T-cell (primary cell): ENCODE measurements at regions not wholly inside any gene's neighbourhood (a gene's known extent, or its start where the extent isn't known, plus 50 kb on each side); places are given as distances from the start of the nearest gene placed in this dataset.

ENCODE experiments used
- ATAC-seq, 4 experiments: fragments of 200-7000 bp in 3 of 4; fragments of 150-1000 bp in 1 of 4; cut with Tn5 transposase; replicated peaks in 1 of 4; 1 replicate in 3 of 4; 2 replicates in 1 of 4; pipeline ENCODE4 v1.10.0; 2021; ENCODE audit warnings: moderate library complexity in 3 of 4, mild to moderate bottlenecking in 2 of 4, moderate number of reproducible peaks in 1 of 4
- CTCF ChIA-PET, 2 donors: fragments of 300-600 bp; sonication (Branson Sonifier 250); formaldehyde crosslinking; loops; one replicate each; lab custom pipeline; 2022; ENCODE audit warnings: antibody characterized with exemption in 2 of 2; lab: Charles Lee
- POLR2A ChIA-PET, 2 donors: fragments of 300-600 bp; sonication (Branson Sonifier 250); formaldehyde crosslinking; loops; one replicate each; lab custom pipeline; 2022; ENCODE audit warnings: antibody characterized with exemption in 2 of 2; lab: Charles Lee
- DNase-seq, 35 experiments: peaks; one replicate each; pipeline versions ENCODE4 v3.0.0 to v3.0.0-alpha.2; 2013 to 2023
- H3K27ac ChIP-seq: one replicate; pipeline ENCODE4 v1.5.1; 2013; ENCODE audit warnings: low read length
- H3K27me3 ChIP-seq, 2 experiments: replicated peaks in 1 of 2; 1 replicate in 1 of 2; 2 replicates in 1 of 2; pipeline versions ENCODE4 v1.6.1 to v1.7.0; 2013; ENCODE audit warnings: low read length in 1 of 2, mixed read lengths in 1 of 2; ENCODE audit not compliant: control insufficient read depth in 2 of 2, insufficient read depth in 2 of 2; ENCODE audit errors: extremely low read depth in 1 of 2
- H3K36me3 ChIP-seq, 2 donors: 1 replicate in 1 of 2; 2 replicates in 1 of 2; pipeline versions ENCODE4 v1.6.1 to v1.7.0; 2013; ENCODE audit warnings: low read length in 1 of 2; ENCODE audit not compliant: control insufficient read depth in 2 of 2, insufficient read depth in 1 of 2; ENCODE audit errors: extremely low read depth in 1 of 2
- H3K4me1 ChIP-seq, 2 experiments: 1 replicate in 1 of 2; 2 replicates in 1 of 2; pipeline versions ENCODE4 v1.6.1 to v1.7.0; 2013; ENCODE audit warnings: low read length in 2 of 2, mixed read lengths in 1 of 2; ENCODE audit not compliant: insufficient read depth in 2 of 2, control insufficient read depth in 1 of 2; ENCODE audit errors: extremely low read depth in 1 of 2
- H3K4me3 ChIP-seq, 2 donors: 1 replicate in 1 of 2; 2 replicates in 1 of 2; pipeline versions ENCODE4 v1.5.1 to v1.7.0; 2013; ENCODE audit warnings: mild to moderate bottlenecking in 2 of 2, low read length in 1 of 2, moderate library complexity in 1 of 2; ENCODE audit not compliant: control insufficient read depth in 1 of 2; ENCODE audit errors: extremely low read depth in 1 of 2
- H3K9me3 ChIP-seq: 2 replicates; pipeline ENCODE4 v1.7.0; 2013
- H3K27ac Mint-ChIP-seq, 2 donors: one replicate each; pipeline ENCODE4 v1.8.0; 2020 to 2021; ENCODE audit warnings: mild to moderate bottlenecking in 2 of 2, mixed read lengths in 2 of 2
- H3K27me3 Mint-ChIP-seq, 2 donors: one replicate each; pipeline ENCODE4 v1.8.0; 2021 to 2022; ENCODE audit warnings: mixed read lengths in 2 of 2
- H3K36me3 Mint-ChIP-seq: one replicate; pipeline ENCODE4 v1.8.0; 2021; ENCODE audit warnings: mixed read lengths
- H3K4me1 Mint-ChIP-seq, 3 donors: one replicate each; pipeline ENCODE4 v1.8.0; 2020 to 2022; ENCODE audit warnings: mixed read lengths in 3 of 3, mild to moderate bottlenecking in 1 of 3
- H3K4me3 Mint-ChIP-seq, 3 donors: one replicate each; pipeline ENCODE4 v1.8.0; 2020 to 2022; ENCODE audit warnings: mild to moderate bottlenecking in 3 of 3, mixed read lengths in 3 of 3, moderate library complexity in 3 of 3
- H3K9me3 Mint-ChIP-seq, 3 donors: one replicate each; pipeline ENCODE4 v1.8.0; 2020 to 2022; ENCODE audit warnings: mixed read lengths in 3 of 3
- WGBS: methylation state at CpG from one replicate; pipeline ENCODE4 v1.1.5; 2013; ENCODE audit warnings: missing lambda C conversion rate; ENCODE audit not compliant: insufficient coverage; 5-methylcytosine and 5-hydroxymethylcytosine counted together

DNA sequence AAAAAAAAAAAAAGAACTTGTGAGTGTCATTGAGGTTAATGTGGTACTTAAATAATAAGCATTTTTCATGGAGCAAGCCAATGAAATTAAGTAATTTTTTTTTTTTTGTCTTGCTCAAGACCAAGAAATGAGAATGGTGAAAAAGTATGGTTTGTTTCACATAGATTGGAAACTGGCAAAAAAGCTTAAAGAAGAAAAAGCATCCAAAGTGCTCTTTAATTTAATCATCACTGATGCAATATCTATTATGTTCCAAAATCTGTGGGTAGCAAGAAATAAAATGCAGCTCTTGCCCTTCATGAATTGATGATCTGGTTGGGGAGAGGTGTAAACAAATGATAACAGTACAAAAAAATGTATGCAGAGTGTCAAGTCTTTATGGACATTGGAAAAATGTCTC, 980.6 kb downstream of the REEP3 start:
- H3K27ac ChIP-seq = no peak overlapping the region
- no peaks in the 10 kb centered on the region for H3K27me3 ChIP-seq
- H3K4me3 ChIP-seq = no peak overlapping the region
- Mint-ChIP-seq H3K4me3 (no peak overlapping the region), H3K4me1 (no peaks in the 10 kb centered on the region), H3K9me3 (peaks cover 0 to 14% (median 8%) of the 10 kb centered on the region in 3 donors), H3K27ac (no peak overlapping the region), H3K36me3 (no peaks in the 10 kb centered on the region), H3K27me3 (no peaks in the 10 kb centered on the region)
- CTCF ChIA-PET = no interaction called here
- no peaks in the 10 kb centered on the region for H3K4me1 ChIP-seq
- ATAC-seq (no peak), DNase-seq (no peak)
- H3K9me3 ChIP-seq = no peaks in the 10 kb centered on the region
- no peaks in the 10 kb centered on the region for H3K36me3 ChIP-seq
- POLR2A ChIA-PET = no interaction called here

DNA sequence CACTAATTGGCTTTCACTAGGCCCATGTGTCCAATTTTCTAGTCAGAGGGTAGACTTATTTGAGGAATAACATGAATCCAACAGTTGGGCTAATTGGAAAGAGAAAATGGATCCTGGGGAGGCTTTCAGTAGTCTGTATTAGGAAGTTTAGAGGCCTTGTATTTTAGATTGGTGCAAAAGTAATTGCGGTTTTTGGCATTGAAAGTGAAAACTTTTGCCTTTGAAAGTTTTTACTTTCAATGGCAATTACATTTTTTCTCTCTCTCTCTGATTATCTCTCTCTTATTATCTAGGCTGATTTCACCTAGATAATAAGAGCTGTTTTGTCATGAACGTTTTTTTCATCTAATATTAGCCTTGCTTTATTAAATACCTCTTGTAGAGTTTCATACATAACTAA, 981.7 kb downstream of the REEP3 start:
- CTCF ChIA-PET = no interaction called here
- Mint-ChIP-seq H3K27me3 (no peaks in the 10 kb centered on the region), H3K27ac (no peak overlapping the region), H3K4me1 (no peaks in the 10 kb centered on the region), H3K36me3 (no peaks in the 10 kb centered on the region), H3K9me3 (peaks cover 0 to 10% (median 9%) of the 10 kb centered on the region in 3 donors), H3K4me3 (no peak overlapping the region)
- no peaks in the 10 kb centered on the region for H3K4me1 ChIP-seq
- no peak overlapping the region for H3K4me3 ChIP-seq
- no peak for DNase-seq
- no peaks in the 10 kb centered on the region for H3K9me3 ChIP-seq
- POLR2A ChIA-PET = no interaction called here
- no peak for ATAC-seq
- H3K27ac ChIP-seq = no peak overlapping the region
- no peaks in the 10 kb centered on the region for H3K36me3 ChIP-seq
- no CpG with 5 or more reads among the region's 2 CpGs for WGBS
- no peaks in the 10 kb centered on the region for H3K27me3 ChIP-seq

DNA sequence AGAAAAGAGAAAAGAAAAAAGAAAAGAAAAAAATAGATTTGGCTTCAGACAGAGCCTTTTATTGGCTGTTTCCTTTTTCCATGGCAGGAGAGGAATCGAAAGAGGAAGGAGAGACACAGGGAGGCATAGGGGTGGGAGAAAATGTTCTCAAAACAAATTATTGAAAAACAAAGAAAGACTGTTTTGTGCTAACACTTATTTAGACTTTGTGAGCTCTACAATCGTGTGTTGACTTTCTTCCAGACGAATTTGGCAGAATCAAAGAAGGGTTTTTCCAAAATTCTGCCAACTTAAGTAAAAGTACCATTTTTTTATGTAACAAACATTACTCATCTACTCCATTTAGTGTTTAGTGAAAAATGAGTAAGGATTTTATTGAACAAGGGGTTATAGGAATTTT, 982.2 kb downstream of the REEP3 start:
- no peak overlapping the region for H3K27ac ChIP-seq
- ChIA-PET POLR2A (no interaction called here), CTCF (no interaction called here)
- H3K9me3 Mint-ChIP-seq = peaks cover 0 to 10% (median 9%) of the 10 kb centered on the region in 3 donors
- H3K27me3 Mint-ChIP-seq = no peaks in the 10 kb centered on the region
- 80% methylated on average over 1 of the region's 3 CpGs for WGBS
- no peak for DNase-seq
- H3K27ac Mint-ChIP-seq = no peak overlapping the region
- ATAC-seq = no peak
- H3K4me3 Mint-ChIP-seq = no peak overlapping the region
- no peak overlapping the region for H3K4me3 ChIP-seq
- no peaks in the 10 kb centered on the region for H3K27me3 ChIP-seq
- H3K36me3 ChIP-seq = no peaks in the 10 kb centered on the region
- H3K4me1 Mint-ChIP-seq = no peaks in the 10 kb centered on the region
- H3K4me1 ChIP-seq = no peaks in the 10 kb centered on the region
- H3K36me3 Mint-ChIP-seq = no peaks in the 10 kb centered on the region
- no peaks in the 10 kb centered on the region for H3K9me3 ChIP-seq

DNA sequence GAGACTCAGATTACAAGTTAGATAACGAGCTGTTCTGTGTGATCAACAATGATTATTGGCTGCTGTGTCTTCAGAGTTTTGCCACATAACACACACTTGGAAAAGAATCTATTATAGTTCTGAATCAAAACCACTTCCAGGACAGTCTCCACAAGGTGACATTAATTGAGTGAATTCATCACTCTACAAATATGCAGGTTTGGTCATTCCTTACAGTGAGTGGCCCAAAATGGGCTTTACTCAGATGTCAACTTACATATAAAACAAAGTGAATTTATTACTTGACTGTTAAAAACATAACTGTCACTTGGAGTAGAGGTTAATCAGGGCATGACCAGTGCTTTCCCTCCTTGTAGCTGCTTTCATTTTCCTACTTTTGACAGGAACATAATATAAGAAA, 984.3 kb downstream of the REEP3 start:
- Mint-ChIP-seq H3K4me3 (no peak overlapping the region), H3K36me3 (no peaks in the 10 kb centered on the region), H3K9me3 (peaks cover 0 to 5% (median 4%) of the 10 kb centered on the region in 3 donors), H3K4me1 (no peaks in the 10 kb centered on the region), H3K27me3 (no peaks in the 10 kb centered on the region), H3K27ac (no peak overlapping the region)
- WGBS = no CpG with 5 or more reads among the region's 1 CpG
- POLR2A ChIA-PET = no interaction called here
- DNase-seq = no peak
- Histone ChIP-seq H3K9me3 (no peaks in the 10 kb centered on the region), H3K4me3 (no peak overlapping the region), H3K27me3 (no peaks in the 10 kb centered on the region), H3K27ac (no peak overlapping the region), H3K36me3 (no peaks in the 10 kb centered on the region), H3K4me1 (no peaks in the 10 kb centered on the region)
- no peak for ATAC-seq
- CTCF ChIA-PET = no interaction called here

DNA sequence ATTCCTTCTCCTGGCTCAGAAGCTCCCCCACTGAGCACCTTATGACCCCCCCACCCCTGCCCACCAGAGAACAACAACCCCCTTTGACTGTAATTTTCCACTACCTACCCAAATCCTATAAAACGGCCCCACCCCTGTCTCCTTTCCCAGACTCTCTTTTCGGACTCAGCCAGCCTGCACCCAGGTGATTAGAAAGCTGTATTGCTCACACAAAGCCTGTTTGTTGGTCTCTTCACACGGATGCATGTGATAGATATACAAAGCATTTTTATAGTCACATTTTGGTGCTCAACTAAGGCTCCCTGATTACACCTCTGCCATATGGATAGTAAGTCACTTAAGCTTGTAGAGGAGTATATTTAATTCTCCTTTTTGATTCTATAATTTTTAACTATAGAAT, 985.8 kb downstream of the REEP3 start:
- Mint-ChIP-seq H3K27ac (no peak overlapping the region), H3K9me3 (peaks cover 0 to 7% (median 2%) of the 10 kb centered on the region in 3 donors), H3K27me3 (no peaks in the 10 kb centered on the region), H3K36me3 (no peaks in the 10 kb centered on the region), H3K4me3 (no peak overlapping the region), H3K4me1 (no peaks in the 10 kb centered on the region)
- CTCF ChIA-PET = no interaction called here
- no CpG with 5 or more reads among the region's 3 CpGs for WGBS
- Histone ChIP-seq H3K27me3 (no peaks in the 10 kb centered on the region), H3K27ac (no peak overlapping the region), H3K4me3 (no peak overlapping the region), H3K4me1 (no peaks in the 10 kb centered on the region), H3K9me3 (no peaks in the 10 kb centered on the region), H3K36me3 (no peaks in the 10 kb centered on the region)
- POLR2A ChIA-PET = no interaction called here
- DNase-seq (no peak), ATAC-seq (no peak)

DNA sequence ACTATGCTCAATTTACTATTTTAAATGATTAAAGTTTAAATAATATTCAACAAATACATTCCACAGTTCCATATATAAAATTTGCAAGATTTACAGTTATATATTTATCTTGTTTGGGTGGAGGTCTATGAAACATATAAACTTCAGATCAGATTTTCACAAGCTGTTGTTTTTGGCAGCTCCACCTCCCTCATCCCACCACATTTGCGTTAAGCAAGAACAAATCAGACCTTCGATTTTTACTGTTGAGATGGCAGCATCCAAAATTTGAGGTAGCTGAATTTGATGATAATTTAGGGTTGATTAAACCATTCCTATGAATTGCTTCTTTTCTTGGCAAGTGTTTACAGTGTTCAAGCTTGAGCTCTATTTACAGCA, 986.4 kb downstream of the REEP3 start:
- Histone ChIP-seq H3K9me3 (no peaks in the 10 kb centered on the region), H3K27me3 (no peaks in the 10 kb centered on the region), H3K4me1 (no peaks in the 10 kb centered on the region), H3K36me3 (no peaks in the 10 kb centered on the region), H3K4me3 (no peak overlapping the region), H3K27ac (no peak overlapping the region)
- no peaks in the 10 kb centered on the region for H3K36me3 Mint-ChIP-seq
- H3K4me1 Mint-ChIP-seq = no peaks in the 10 kb centered on the region
- CTCF ChIA-PET = no interaction called here
- peaks cover 0 to 5% (median 0%) of the 10 kb centered on the region in 3 donors for H3K9me3 Mint-ChIP-seq
- no peak overlapping the region for H3K27ac Mint-ChIP-seq
- H3K27me3 Mint-ChIP-seq = no peaks in the 10 kb centered on the region
- WGBS = no CpG with 5 or more reads among the region's 2 CpGs
- POLR2A ChIA-PET = no interaction called here
- ATAC-seq (no peak), DNase-seq (no peak)
- no peak overlapping the region for H3K4me3 Mint-ChIP-seq

DNA sequence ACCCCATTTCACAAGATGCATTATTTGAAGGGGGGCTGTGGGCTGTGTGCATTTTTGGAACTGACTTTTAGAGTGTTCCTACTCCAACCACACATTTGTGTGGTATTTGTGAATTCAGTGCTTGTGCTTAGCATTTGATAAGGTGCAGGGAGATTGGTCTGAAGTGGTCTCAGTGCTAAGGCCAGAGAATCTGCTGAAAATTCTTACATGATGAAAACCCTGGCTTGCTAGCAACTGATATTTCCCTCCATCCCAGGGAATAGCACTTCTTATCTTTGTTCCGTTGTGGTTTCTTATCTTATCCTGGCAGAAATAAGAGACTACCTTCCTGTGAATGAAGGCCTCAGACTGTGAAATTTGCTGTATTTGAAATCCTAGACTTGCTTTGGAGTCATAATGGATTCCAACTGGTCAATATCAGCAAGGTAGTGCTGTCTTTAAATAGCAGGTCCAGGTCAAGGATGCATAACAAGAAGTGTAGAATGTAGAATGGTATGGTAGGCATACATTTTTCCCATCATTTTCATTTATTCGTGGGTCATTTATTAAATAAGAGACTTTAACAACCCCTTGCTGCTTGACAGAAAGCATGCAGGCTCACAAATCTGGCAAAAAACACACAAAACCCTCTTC, 986.9 kb downstream of the REEP3 start:
- Mint-ChIP-seq H3K4me1 (no peaks in the 10 kb centered on the region), H3K36me3 (no peaks in the 10 kb centered on the region), H3K27ac (no peak overlapping the region), H3K9me3 (peaks cover 0 to 5% (median 0%) of the 10 kb centered on the region in 3 donors), H3K27me3 (no peaks in the 10 kb centered on the region), H3K4me3 (no peak overlapping the region)
- ATAC-seq = no peak
- H3K4me3 ChIP-seq = no peak overlapping the region
- no peaks in the 10 kb centered on the region for H3K4me1 ChIP-seq
- ChIA-PET POLR2A (no interaction called here), CTCF (no interaction called here)
- H3K36me3 ChIP-seq = no peaks in the 10 kb centered on the region
- no peaks in the 10 kb centered on the region for H3K9me3 ChIP-seq
- DNase-seq = no peak
- H3K27me3 ChIP-seq = no peaks in the 10 kb centered on the region
- 0% methylated on average over 1 of the region's 2 CpGs for WGBS
- no peak overlapping the region for H3K27ac ChIP-seq
